ENCODE measurements at regions not wholly inside any gene's neighbourhood (a gene's known extent, or its start where the extent isn't known, plus 50 kb on each side); places are given as distances from the start of the nearest gene placed in this dataset.

- DNase-seq (ENCODE audit: low read depth, low spot score) = no peak
Measured at GRCh38 chr2:217091531-217091930, 231.7 kb upstream of the TNP1 start.

GRCh38 chr2:217090884-217091283 lies 231.0 kb upstream of the TNP1 start:
- no peak for DNase-seq (ENCODE audit: low read depth, low spot score)

GRCh38 chr2:217090024-217090473 lies 230.2 kb upstream of the TNP1 start:
- DNase-seq (ENCODE audit: low read depth, low spot score) = no peak

GRCh38 chr2:217086718-217087117 lies 226.9 kb upstream of the TNP1 start:
- DNase-seq (ENCODE audit: low read depth, low spot score) = no peak

- no peak for DNase-seq (ENCODE audit: low read depth, low spot score)
Measured at GRCh38 chr2:217086038-217086522, 226.2 kb upstream of the TNP1 start.

GRCh38 chr2:217085543-217085942 lies 225.7 kb upstream of the TNP1 start:
- DNase-seq (ENCODE audit: low read depth, low spot score) = no peak

- DNase-seq (ENCODE audit: low read depth, low spot score) = no peak
Measured at GRCh38 chr2:217081799-217082198, 221.9 kb upstream of the TNP1 start.

- DNase-seq (ENCODE audit: low read depth, low spot score) = no peak
Measured at GRCh38 chr2:217079165-217079564, 219.3 kb upstream of the TNP1 start.

GRCh38 chr2:217077831-217078407 lies 218.1 kb upstream of the TNP1 start:
- no peak for DNase-seq (ENCODE audit: low read depth, low spot score)

- no peak for DNase-seq (ENCODE audit: low read depth, low spot score)
Measured at GRCh38 chr2:217076657-217077232, 216.9 kb upstream of the TNP1 start.

GRCh38 chr2:217076058-217076435 lies 216.2 kb upstream of the TNP1 start:
- DNase-seq (ENCODE audit: low read depth, low spot score) = no peak

- no peak for DNase-seq (ENCODE audit: low read depth, low spot score)
Measured at GRCh38 chr2:217075268-217076057, 215.6 kb upstream of the TNP1 start.

- DNase-seq (ENCODE audit: low read depth, low spot score) = no peak
Measured at GRCh38 chr2:217074576-217075255, 214.9 kb upstream of the TNP1 start.

- no peak for DNase-seq (ENCODE audit: low read depth, low spot score)
Measured at GRCh38 chr2:217071416-217071815, 211.6 kb upstream of the TNP1 start.

GRCh38 chr2:217070611-217071010 lies 210.7 kb upstream of the TNP1 start:
- no peak for DNase-seq (ENCODE audit: low read depth, low spot score)

GRCh38 chr2:217070043-217070430 lies 210.2 kb upstream of the TNP1 start:
- no peak for DNase-seq (ENCODE audit: low read depth, low spot score)

- no peak for DNase-seq (ENCODE audit: low read depth, low spot score)
Measured at GRCh38 chr2:217069263-217070042, 209.6 kb upstream of the TNP1 start.

- no peak for DNase-seq (ENCODE audit: low read depth, low spot score)
Measured at GRCh38 chr2:217068677-217069250, 208.9 kb upstream of the TNP1 start.

- DNase-seq (ENCODE audit: low read depth, low spot score) = no peak
Measured at GRCh38 chr2:217067787-217068186, 207.9 kb upstream of the TNP1 start.

- DNase-seq (ENCODE audit: low read depth, low spot score) = no peak
Measured at GRCh38 chr2:217066510-217067270, 206.8 kb upstream of the TNP1 start.
